K562 (cell line): ENCODE measurements at regions not wholly inside any gene's neighbourhood (a gene's known extent, or its start where the extent isn't known, plus 50 kb on each side); places are given as distances from the start of the nearest gene placed in this dataset.

Source experiments
- ATAC-seq: fragments of 200-7000 bp; cut with Tn5 transposase; 3 replicates; pipeline ENCODE4 v1.9.1; 2020; ENCODE audit warnings: moderate library complexity
- BruUV-seq: library from RNA; stranded (reverse); fragments of 400-500 nt; replicated peaks from 2 replicates; lab custom pipeline; 2021; lab: Mats Ljungman, UMichigan
- CTCF ChIA-PET: fragments of 300-600 bp; formaldehyde crosslinking; extraction: SDS; loops from one replicate; lab custom pipeline; 2021; ENCODE audit warnings: low intra/inter-chr PET ratio; lab: Yijun Ruan, JAX
- POLR2A ChIA-PET: fragments of 300-600, 350-650 bp; sonication (Branson Sonifier 250); formaldehyde crosslinking; extraction: SDS; loops from one replicate; lab custom pipeline; 2021; ENCODE audit warnings: antibody characterized with exemption, inconsistent platforms; lab: Yijun Ruan, JAX
- DNase-seq, 4 experiments: peaks; one replicate each; pipeline versions ENCODE4 v3.0.0 to v3.0.0-alpha.2; 2011 to 2018; ENCODE audit warnings: low spot score in 3 of 4, mixed read lengths in 3 of 4; ENCODE audit errors: extremely low read depth in 1 of 4
- FAIRE-seq: peaks from 2 replicates; lab custom pipeline; 2011; peaks lifted over from hg19 to GRCh38; lab: Jason Lieb, UNC
- H2AFZ ChIP-seq: 2 replicates; pipeline ENCODE4 v1.6.0; 2011; ENCODE audit warnings: low read depth, low read length, control low read depth, inconsistent platforms
- H3K27ac ChIP-seq: fragments of 200-600 bp; 3 replicates; pipeline ENCODE4 v1.8.0; 2011; ENCODE audit warnings: low read depth, mild to moderate bottlenecking, control low read depth, inconsistent platforms, low read length, moderate library complexity, mixed read lengths; ENCODE audit errors: extremely low read depth
- H3K27me3 ChIP-seq, 2 experiments: fragments of 300-600 bp in 1 of 2; 2 replicates in 1 of 2; 3 replicates in 1 of 2; pipeline versions ENCODE4 v1.6.0 to v1.8.0; 2011; ENCODE audit warnings: inconsistent platforms in 2 of 2, low read length in 2 of 2, mild to moderate bottlenecking in 1 of 2, mixed read lengths in 1 of 2, moderate library complexity in 1 of 2; ENCODE audit not compliant: control insufficient read depth in 2 of 2, insufficient read depth in 2 of 2
- H3K36me3 ChIP-seq: fragments of 300-600 bp; 3 replicates; pipeline ENCODE4 v1.8.0; 2011; ENCODE audit warnings: mild to moderate bottlenecking, low read length, inconsistent platforms; ENCODE audit not compliant: control insufficient read depth, insufficient read depth
- H3K4me1 ChIP-seq, 2 experiments: fragments of 200-600 bp in 1 of 2; replicated peaks in 1 of 2; 2 replicates in 1 of 2; 3 replicates in 1 of 2; pipeline versions ENCODE4 v1.5.1 to v1.8.0; 2011; ENCODE audit warnings: inconsistent platforms in 2 of 2, low read length in 2 of 2, mild to moderate bottlenecking in 1 of 2, mixed read lengths in 1 of 2, moderate library complexity in 1 of 2; ENCODE audit not compliant: control insufficient read depth in 2 of 2, insufficient read depth in 2 of 2
- H3K4me2 ChIP-seq: 2 replicates; pipeline ENCODE4 v1.6.1; 2011; ENCODE audit warnings: low read length, control low read depth, inconsistent platforms, mixed read lengths; ENCODE audit not compliant: insufficient read depth
- H3K4me3 ChIP-seq: fragments of 200-600 bp; sonication (generic), shearing (Covaris generic); 2 replicates; pipeline ENCODE4 v1.5.1; 2016; ENCODE audit warnings: control low read depth, inconsistent platforms
- H3K79me2 ChIP-seq: fragments of 200-600 bp; 3 replicates; pipeline ENCODE4 v1.8.0; 2011; ENCODE audit warnings: low read length, inconsistent platforms; ENCODE audit not compliant: control insufficient read depth, insufficient read depth
- H3K9ac ChIP-seq, 2 experiments: 2 replicates each; pipeline versions ENCODE4 v1.6.0 to v1.6.1; 2011; ENCODE audit warnings: low read depth in 2 of 2, low read length in 2 of 2, control low read depth in 1 of 2, inconsistent platforms in 1 of 2, mild to moderate bottlenecking in 1 of 2, mixed read lengths in 1 of 2; ENCODE audit not compliant: insufficient read depth in 1 of 2
- H3K9me1 ChIP-seq: one replicate; pipeline ENCODE4 v1.6.0; 2011; ENCODE audit warnings: inconsistent platforms, mild to moderate bottlenecking, low read length, moderate library complexity; ENCODE audit not compliant: control insufficient read depth, insufficient read depth
- H3K9me3 ChIP-seq: replicated peaks from 2 replicates; pipeline ENCODE4 v1.5.1; 2011; ENCODE audit warnings: low read depth, low read length, inconsistent platforms; ENCODE audit not compliant: control insufficient read depth, insufficient read depth
- H4K20me1 ChIP-seq: replicated peaks from 2 replicates; pipeline ENCODE4 v1.6.1; 2011; ENCODE audit warnings: low read length, inconsistent platforms, mixed read lengths; ENCODE audit not compliant: control insufficient read depth, insufficient read depth
- C11orf30 ChIP-seq: fragments of 450-650 bp; IDR thresholded peaks from 2 replicates; pipeline ENCODE4 v1.6.1; 2016; ENCODE audit warnings: low read depth, mild to moderate bottlenecking
- CCNT2 ChIP-seq: IDR thresholded peaks from 2 replicates; pipeline ENCODE4 v1.6.1; 2011; ENCODE audit warnings: borderline replicate concordance, low read depth, mild to moderate bottlenecking, moderate library complexity, mixed read lengths, low read length; ENCODE audit not compliant: insufficient read length; ENCODE audit errors: extremely low read depth
- CEBPZ ChIP-seq: fragments of 150-350 bp; IDR thresholded peaks from 2 replicates; pipeline ENCODE4 v1.6.1; 2014; ENCODE audit warnings: low read depth, mild to moderate bottlenecking, low read length, borderline replicate concordance
- CREB3 ChIP-seq: fragments of 450-650 bp; conservative IDR thresholded peaks from 2 replicates; pipeline ENCODE4 v1.6.1; 2016; ENCODE audit warnings: missing genetic modification characterization, low read depth, mild to moderate bottlenecking, missing compliant biosample characterization, moderate library complexity
- CXXC5 ChIP-seq: fragments of 250-450 bp; sonication (Bioruptor Pico); IDR thresholded peaks from 2 replicates; pipeline ENCODE4 v1.8.0; 2022; ENCODE audit warnings: inconsistent platforms, mild to moderate bottlenecking, moderate library complexity
- GATAD2B ChIP-seq: fragments of 450-650 bp; IDR thresholded peaks from 2 replicates; pipeline ENCODE4 v1.6.1; 2017; ENCODE audit warnings: mild to moderate bottlenecking, borderline replicate concordance
- HDAC3 ChIP-seq: fragments of 450-650 bp; IDR thresholded peaks from 2 replicates; pipeline ENCODE4 v1.6.1; 2018; ENCODE audit warnings: borderline replicate concordance, mild to moderate bottlenecking, moderate library complexity; ENCODE audit not compliant: partially characterized antibody
- KDM2B ChIP-seq: fragments of 250-450 bp; sonication (Bioruptor Pico); IDR thresholded peaks from 2 replicates; pipeline ENCODE4 v1.8.0; 2021; ENCODE audit warnings: mild to moderate bottlenecking, moderate library complexity
- MEF2A ChIP-seq: IDR thresholded peaks from 2 replicates; pipeline ENCODE4 v1.6.1; 2011; ENCODE audit warnings: low read depth, mild to moderate bottlenecking, low read length, moderate library complexity; ENCODE audit not compliant: control insufficient read depth
- RBBP5 ChIP-seq: fragments of 200-600 bp; sonication (generic); IDR thresholded peaks from 2 replicates; pipeline ENCODE4 v1.6.1; 2012; ENCODE audit warnings: borderline replicate concordance, mild to moderate bottlenecking, low read length, control low read depth, inconsistent platforms; ENCODE audit not compliant: insufficient read depth, poor library complexity, severe bottlenecking
- RBM39 ChIP-seq: fragments of 200-400 bp; formaldehyde crosslinking; optimal IDR thresholded peaks from 2 replicates; pipeline ENCODE3; 2018; ENCODE audit warnings: low read depth, low read length
- RUNX1 ChIP-seq: sonication (generic); IDR thresholded peaks from 2 replicates; pipeline ENCODE4 v1.6.1; 2016; ENCODE audit warnings: antibody characterized with exemption, low read depth
- XRCC4 ChIP-seq: IDR thresholded peaks from one replicate; pipeline ENCODE4 v1.6.1; 2011; ENCODE audit not compliant: insufficient read depth, insufficient read length; ENCODE audit errors: extremely low read depth
- ZNF140 ChIP-seq: fragments of 250-450 bp; sonication (Bioruptor Pico); IDR thresholded peaks from 2 replicates; pipeline ENCODE4 v1.8.0; 2021; ENCODE audit warnings: moderate library complexity, mild to moderate bottlenecking, inconsistent platforms
- ZNF431 ChIP-seq: sonication (generic); formaldehyde crosslinking; IDR thresholded peaks from 2 replicates; pipeline ENCODE4 v1.8.0; 2022; ENCODE audit warnings: mild to moderate bottlenecking, missing genetic modification reagents
- ZNF699 ChIP-seq: fragments of 250-450 bp; sonication (Bioruptor Pico); IDR thresholded peaks from 2 replicates; pipeline ENCODE4 v1.8.0; 2021; ENCODE audit warnings: mild to moderate bottlenecking, moderate library complexity; ENCODE audit not compliant: insufficient replicate concordance
- WGBS: fragments of 100-300 bp; shearing (Covaris generic); methylation state at CpG from one replicate; pipeline ENCODE4 v1.1.6; 2016; ENCODE audit warnings: low coverage, mixed read lengths; ENCODE audit not compliant: insufficient coverage; ENCODE audit errors: missing lambda C conversion rate; 5-methylcytosine and 5-hydroxymethylcytosine counted together
- in situ Hi-C: fragments of 300-500 bp; cut with MboI; formaldehyde crosslinking; loops from 4 replicates; pipeline ENCODE4 v1.15.0; 2018; ENCODE audit warnings: inconsistent platforms, mixed read lengths
- intact Hi-C: fragments of 100-400 bp; cut with micrococcal nuclease; formaldehyde crosslinking; loops from 2 replicates; pipeline ENCODE4 v1.14.2; 2022
- TF ChIP-seq, protein P1 (sequence below): IDR thresholded peaks from 2 replicates; pipeline ENCODE4 v1.6.1; 2014; ENCODE audit warnings: antibody characterized with exemption

DNA sequence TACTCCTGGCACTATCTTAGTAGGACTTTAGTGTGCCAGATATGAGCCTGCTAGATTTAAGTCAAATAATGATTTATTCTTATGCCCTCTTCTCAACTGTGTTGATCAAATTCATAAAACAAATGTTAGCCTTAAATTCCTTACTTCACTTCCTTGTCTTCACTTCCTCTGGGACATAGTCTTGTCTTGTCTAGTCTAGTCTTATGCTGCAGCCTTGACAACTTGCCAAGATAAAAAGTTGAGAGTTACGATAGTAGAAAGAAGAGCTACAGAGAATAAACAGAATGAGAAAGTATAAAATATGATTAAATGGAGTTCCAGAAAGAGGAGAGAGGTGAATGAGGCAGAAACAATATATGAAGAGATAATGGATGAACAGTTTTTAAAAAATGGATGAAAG lies 378.1 kb downstream of the DAD1 start:
- H3K9me3 ChIP-seq: no peaks in the 10 kb centered on the region
- H3K27ac ChIP-seq: no peak overlapping the region
- no peak overlapping the region for H3K4me3 ChIP-seq
- no peaks in the 10 kb centered on the region for H3K27me3 ChIP-seq
- no TSS peak for BruUV-seq
- WGBS: 0% methylated on average over 1 of the region's 1 CpG
- no peak for ATAC-seq
- H3K9ac ChIP-seq: no peak overlapping the region
- in situ Hi-C loops (no loop called here), intact Hi-C loops (no loop called here)
- no peaks in the 10 kb centered on the region for H3K4me1 ChIP-seq
- ChIA-PET CTCF (no interaction called here), POLR2A (no interaction called here)
- no peaks in the 10 kb centered on the region for H3K36me3 ChIP-seq
- no peak overlapping the region for H2AFZ ChIP-seq
- no peak for DNase-seq
- no peaks in the 10 kb centered on the region for H3K9me1 ChIP-seq
- H4K20me1 ChIP-seq: no peaks in the 10 kb centered on the region
- H3K4me2 ChIP-seq: no peak overlapping the region
- no peaks in the 10 kb centered on the region for H3K79me2 ChIP-seq
- FAIRE-seq: no peak
- TF ChIP-seq CREB3 (tag) (no peak), GATAD2B (no peak), ZNF431 (CRISPR knock-in tag) (no peak), C11orf30 (no peak), ZNF140 (CRISPR knock-in tag) (no peak), RBBP5 (no peak), HDAC3 (no peak), CEBPZ (no peak), MEF2A (no peak), RBM39 (no peak), CCNT2 (no peak), CXXC5 (CRISPR knock-in tag) (no peak), XRCC4 (no peak), RUNX1 (no peak), ZNF699 (CRISPR knock-in tag) (no peak), KDM2B (no peak)
- TF ChIP-seq, protein P1, sequence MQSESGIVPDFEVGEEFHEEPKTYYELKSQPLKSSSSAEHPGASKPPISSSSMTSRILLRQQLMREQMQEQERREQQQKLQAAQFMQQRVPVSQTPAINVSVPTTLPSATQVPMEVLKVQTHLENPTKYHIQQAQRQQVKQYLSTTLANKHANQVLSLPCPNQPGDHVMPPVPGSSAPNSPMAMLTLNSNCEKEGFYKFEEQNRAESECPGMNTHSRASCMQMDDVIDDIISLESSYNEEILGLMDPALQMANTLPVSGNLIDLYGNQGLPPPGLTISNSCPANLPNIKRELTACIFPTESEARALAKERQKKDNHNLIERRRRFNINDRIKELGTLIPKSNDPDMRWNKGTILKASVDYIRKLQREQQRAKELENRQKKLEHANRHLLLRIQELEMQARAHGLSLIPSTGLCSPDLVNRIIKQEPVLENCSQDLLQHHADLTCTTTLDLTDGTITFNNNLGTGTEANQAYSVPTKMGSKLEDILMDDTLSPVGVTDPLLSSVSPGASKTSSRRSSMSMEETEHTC: no peak
